ENCODE measurements at regions not wholly inside any gene's neighbourhood (a gene's known extent, or its start where the extent isn't known, plus 50 kb on each side); places are given as distances from the start of the nearest gene placed in this dataset.

DNA sequence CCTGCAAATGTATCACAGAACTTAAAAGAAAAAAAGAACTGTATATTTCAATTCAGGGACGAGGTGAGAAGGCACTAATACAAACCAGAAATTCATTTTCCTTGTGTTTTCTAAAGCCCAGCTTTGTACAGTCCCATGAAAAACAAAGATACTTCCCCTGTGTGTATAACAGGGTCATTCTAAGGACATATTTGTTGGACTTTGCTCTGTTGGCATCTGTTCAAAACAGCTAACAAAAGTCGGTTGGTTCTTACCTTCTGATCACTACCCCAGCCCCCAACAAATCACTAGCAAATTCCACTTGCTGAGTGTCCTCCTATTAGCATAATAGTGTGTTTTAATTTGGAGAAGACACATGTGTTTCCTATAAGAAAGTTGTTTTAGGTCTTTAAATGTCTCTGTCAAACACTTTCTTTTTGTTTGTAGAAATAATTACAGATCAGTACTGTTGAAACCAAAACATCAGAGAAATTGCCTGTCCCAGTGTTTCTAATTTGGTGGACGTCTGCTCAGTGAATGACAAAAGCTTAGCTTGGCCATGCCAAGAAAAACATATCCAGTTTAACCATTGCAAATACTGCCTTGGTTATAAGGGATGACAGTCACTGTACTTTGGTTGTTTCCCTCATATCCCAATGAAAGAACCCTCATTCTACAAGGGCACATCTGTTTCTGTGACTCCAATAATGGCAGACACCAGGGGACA lies 480.5 kb downstream of the EBF1 start:
- TF ChIP-seq, protein P1, sequence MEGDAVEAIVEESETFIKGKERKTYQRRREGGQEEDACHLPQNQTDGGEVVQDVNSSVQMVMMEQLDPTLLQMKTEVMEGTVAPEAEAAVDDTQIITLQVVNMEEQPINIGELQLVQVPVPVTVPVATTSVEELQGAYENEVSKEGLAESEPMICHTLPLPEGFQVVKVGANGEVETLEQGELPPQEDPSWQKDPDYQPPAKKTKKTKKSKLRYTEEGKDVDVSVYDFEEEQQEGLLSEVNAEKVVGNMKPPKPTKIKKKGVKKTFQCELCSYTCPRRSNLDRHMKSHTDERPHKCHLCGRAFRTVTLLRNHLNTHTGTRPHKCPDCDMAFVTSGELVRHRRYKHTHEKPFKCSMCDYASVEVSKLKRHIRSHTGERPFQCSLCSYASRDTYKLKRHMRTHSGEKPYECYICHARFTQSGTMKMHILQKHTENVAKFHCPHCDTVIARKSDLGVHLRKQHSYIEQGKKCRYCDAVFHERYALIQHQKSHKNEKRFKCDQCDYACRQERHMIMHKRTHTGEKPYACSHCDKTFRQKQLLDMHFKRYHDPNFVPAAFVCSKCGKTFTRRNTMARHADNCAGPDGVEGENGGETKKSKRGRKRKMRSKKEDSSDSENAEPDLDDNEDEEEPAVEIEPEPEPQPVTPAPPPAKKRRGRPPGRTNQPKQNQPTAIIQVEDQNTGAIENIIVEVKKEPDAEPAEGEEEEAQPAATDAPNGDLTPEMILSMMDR (optimal IDR thresholded peaks at IDR 0.05 in 1 of 3, IDR thresholded peaks at IDR 0.05 in 1 of 3, conservative IDR thresholded peaks at IDR 0.05 in 1 of 3; ENCODE audit: extremely low read depth in 1 of 3, insufficient read depth in 2 of 3, low read length in 3 of 3): no peak
- TF ChIP-seq EZH2 (IDR thresholded peaks at IDR 0.05; ENCODE audit: low read length): no peak

Measured in keratinocyte (primary cell).